ENCODE measurements at regions not wholly inside any gene's neighbourhood (a gene's known extent, or its start where the extent isn't known, plus 50 kb on each side); places are given as distances from the start of the nearest gene placed in this dataset.
"Not testable (repeated sequence)": the region's sequence is repeated elsewhere in the genome, so short reads cannot be mapped to it uniquely, and the experiment has no call there.

GRCh38 chr4:33911959-33912358 lies 2332.4 kb downstream of the ARAP2 start:
- DNase-seq, result no peak

DNA sequence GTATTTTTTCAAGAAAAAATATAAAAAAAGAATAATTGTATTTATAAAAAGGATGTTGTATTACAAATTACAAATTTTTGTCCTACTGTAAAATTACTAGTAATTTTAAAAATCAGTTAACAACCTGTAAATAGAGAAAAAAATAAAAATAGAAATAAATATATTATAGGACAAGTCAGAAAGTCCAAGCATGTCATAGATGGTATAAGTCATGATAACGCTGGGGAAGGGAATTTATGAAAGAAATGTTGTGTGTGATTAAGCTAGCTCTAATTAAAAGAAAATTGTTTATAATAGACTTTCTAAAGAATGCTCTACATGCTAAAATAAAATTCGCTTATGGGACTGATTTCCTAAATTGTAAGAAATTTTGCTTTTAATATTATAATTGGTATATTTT lies 2329.9 kb downstream of the ARAP2 start:
- no peak for DNase-seq

DNA sequence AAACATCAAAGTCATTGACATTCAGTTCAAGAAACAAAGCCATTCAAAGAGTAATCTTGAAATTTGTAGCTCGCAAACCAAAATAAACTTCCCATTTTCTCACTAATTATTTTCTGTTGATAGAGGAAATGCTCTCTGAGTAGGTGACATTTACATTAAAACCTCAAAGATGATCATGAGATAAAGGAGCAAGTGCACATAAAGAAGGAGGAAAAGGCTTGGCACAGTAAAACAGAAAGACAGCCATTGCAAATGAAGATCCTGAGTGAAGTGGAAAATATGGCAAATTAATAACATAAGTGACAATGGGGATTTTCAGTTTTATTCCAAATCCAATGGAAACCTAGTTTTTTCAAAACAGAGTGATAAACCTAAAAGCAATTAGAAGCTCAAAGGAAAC lies 2320.8 kb downstream of the ARAP2 start:
- no peak for DNase-seq

GRCh38 chr4:33924239-33924638 lies 2320.1 kb downstream of the ARAP2 start:
- DNase-seq, result peak; percentile 52

DNA sequence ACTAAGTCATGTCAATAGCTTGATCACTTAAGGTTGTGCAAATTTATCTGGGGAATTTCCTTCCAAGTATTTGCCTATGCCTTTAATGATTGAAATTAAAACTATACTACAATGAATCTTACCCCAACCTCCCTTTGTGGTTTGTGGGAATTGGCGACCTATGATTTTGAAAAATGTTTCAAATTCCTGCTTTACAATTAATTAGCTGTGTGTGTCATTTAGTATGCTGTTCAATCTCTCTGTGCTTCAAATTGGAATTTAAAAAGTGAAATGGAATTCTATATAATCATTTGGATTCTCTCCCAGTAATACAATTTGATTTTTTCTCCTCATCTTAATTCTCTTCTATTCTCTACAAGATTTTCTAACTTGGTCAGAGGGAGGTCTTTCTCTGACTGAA lies 2319.5 kb downstream of the ARAP2 start:
- no peak for DNase-seq

DNA sequence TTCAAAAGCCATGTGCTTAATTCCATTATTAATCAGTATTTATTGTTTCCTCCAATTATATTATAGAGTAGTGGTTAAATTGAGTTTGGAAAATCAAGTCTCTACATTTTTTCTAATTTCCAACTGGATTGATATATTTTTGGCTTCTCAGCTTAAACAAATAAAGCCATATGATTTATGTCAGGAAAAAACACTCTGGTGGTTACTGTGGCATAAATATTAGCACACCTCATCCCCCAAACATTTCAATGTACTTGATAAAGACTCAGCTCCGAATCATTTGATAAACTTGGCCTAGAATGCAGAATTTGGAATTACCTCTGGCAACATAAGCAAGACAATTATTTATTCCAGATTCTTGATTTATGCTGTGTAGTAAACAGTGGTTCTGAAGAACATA lies 2313.8 kb downstream of the ARAP2 start:
- DNase-seq, result no peak

- DNase-seq, result peak; percentile 3
These were observed 2313.3 kb downstream of the ARAP2 start for GRCh38 chr4:33931026-33931425.

DNA sequence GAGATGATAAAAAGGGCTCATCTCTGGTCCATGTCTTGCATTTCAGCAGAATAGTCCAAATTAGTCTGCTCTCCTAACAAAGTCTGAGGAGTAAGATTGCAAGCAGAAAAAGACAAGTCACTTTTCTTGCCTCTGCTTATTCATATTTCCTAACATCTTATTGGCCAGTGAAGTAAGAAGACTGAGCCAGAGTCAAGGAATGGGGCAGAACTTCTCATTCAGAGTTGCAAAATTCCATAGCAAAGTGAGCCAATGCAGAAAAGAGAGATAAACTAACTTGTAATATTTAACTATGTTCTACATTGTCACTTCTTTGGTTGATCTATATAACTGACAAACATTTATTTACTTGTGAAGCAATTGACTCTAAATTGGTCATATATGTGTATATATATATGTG lies 2304.0 kb downstream of the ARAP2 start:
- DNase-seq, result no peak

- DNase-seq, result peak; percentile 11
These were observed 2302.5 kb downstream of the ARAP2 start for GRCh38 chr4:33941854-33942253.

DNA sequence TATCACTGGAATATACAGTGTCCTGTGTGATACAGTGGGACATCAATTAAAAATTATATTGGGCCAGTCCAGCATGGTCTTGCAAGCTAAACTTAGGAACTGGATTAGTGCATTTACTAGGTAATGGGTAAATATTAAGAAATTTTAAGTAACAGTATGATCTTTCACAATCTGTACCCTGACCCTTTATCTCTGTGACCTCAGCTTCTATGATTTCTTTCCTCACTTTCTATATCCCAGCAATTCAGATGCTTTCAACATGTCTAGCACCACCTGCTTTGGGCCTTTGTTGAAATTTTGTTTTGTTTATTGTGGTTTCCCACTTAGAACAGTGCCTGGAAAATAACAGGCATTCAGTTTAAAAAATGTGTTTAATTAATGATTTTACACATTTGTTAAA lies 2295.4 kb downstream of the ARAP2 start:
- no peak for DNase-seq

GRCh38 chr4:33953848-33954247 lies 2290.5 kb downstream of the ARAP2 start:
- DNase-seq, result not testable (repeated sequence)

GRCh38 chr4:33954759-33955158 lies 2289.6 kb downstream of the ARAP2 start:
- no peak for DNase-seq

GRCh38 chr4:33959519-33959918 lies 2284.8 kb downstream of the ARAP2 start:
- DNase-seq, result no peak

DNA sequence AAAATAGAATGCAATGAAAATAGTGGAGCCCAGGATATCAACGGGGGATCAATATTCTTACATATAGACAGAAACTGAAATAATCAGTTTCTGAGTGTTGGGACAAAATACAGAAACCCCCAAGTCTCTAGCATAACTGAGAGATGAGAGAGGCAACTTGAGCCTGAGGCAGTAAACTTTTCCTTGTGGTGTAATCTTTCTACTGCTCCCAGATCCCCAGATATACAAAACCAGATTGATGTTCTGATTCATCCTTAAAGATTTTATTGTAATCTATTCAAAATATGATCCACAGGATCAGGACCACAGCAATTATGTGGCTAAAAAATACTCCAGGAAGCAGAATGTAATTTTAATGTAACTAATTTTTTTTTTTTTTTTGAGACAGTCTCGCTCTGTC lies 2282.6 kb downstream of the ARAP2 start:
- no peak for DNase-seq

DNA sequence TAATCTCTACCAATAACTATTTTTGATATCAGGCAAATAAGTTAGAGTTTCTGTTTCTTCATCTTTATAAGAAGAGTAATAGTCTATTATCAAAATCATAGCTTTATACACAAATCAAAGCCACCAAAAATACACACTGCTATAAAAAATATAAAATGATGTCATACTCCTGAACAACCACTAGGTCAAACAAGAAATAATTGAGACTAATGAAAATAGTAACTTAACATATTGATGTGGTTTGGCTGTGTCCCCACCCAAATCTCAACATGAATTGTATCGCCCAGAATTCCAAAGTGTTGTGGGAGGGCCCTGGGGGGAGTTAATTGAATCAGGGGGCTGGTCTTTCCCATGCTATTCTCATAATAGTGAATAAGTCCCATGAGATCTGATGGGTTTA lies 2277.5 kb downstream of the ARAP2 start:
- DNase-seq, result no peak

- no peak for DNase-seq
These were observed 2270.0 kb downstream of the ARAP2 start for GRCh38 chr4:33974270-33974669.

DNA sequence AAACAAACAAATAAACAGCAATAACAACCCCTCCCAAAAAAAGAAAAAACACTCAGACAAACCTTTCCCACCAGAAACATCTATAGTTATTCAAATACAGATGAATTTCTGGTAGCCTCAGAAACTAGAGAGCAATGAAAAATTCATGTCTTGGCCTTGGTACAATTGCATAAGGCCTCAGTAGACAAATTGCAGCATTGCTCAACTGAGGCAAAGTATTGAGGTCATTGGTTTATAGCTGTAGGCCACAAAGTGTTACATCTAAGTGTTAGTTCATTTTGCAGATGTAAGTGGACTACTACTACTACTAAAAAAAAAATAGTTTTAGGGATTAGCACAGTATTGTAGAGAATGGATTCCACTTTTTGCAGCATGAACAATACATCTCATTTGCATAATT lies 2268.3 kb downstream of the ARAP2 start:
- DNase-seq, result no peak

DNA sequence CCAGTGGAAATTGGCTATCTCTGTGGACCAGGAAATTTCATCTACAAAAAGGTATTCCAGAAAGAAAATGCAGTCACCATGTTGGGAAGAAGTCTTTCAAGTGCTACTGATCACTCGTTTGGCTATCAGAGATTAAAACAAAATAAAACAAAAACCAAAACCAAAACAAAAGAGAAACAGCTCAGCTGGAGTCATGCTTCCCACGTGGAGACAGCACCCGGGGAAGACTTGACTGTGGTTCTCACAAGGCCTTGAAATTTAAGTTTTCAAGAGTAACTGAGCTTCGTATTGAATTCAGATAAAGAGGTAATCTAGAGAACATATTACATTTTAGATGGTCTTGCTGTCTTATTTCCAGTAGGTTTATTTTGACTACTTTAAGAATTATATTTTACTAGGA lies 2264.5 kb downstream of the ARAP2 start:
- DNase-seq, result not testable (repeated sequence)

DNA sequence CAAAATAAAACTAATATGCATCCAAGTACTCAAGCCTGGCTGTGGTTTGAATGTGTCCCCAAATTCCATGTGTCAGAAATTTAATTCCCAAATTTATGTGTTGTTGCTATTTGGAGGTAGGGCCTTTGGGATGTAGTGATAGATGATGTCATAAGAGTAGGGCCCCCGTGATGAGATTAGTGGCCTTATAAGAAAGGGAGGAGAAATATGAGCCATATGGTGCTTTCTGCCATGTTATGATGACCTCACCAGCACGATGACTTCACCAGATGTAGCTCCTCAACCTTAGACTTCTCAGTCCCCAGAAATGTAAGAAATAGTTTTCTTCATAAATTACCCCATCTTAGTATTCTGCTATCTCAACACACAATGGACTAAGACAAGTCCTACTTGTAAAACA lies 2264.0 kb downstream of the ARAP2 start:
- DNase-seq, result no peak

- DNase-seq, result no peak
These were observed 2254.4 kb downstream of the ARAP2 start for GRCh38 chr4:33989820-33990443.

DNA sequence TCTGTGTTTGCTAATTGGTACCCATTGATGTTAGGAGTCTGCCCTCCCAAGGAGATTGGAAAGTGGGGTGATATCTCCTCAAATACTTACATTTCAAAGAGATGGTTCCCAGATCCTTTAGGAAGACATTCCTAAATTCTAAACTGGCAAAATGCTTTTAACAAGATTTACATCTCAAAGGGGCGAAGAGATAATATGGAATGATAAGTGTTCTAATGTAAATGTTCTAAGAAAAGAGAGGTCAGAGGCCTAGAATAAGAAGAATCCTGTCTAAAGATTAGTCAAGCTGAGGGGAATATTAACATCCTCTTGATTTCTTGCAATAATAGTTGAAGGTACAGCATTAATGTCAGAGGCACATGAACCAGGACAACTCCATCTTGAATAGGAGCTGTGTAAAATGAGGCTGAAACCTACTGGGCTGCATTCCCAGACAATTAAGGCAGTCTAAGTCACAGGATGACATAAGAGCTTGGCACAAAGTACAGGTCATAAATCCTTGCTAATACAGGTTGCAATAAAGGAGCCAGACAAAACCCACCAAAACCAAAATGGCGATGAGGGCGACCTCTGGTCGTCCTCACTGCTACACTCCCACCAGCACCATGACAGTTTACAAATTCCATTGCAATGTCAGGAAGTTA lies 2248.1 kb downstream of the ARAP2 start:
- no peak for DNase-seq

DNA sequence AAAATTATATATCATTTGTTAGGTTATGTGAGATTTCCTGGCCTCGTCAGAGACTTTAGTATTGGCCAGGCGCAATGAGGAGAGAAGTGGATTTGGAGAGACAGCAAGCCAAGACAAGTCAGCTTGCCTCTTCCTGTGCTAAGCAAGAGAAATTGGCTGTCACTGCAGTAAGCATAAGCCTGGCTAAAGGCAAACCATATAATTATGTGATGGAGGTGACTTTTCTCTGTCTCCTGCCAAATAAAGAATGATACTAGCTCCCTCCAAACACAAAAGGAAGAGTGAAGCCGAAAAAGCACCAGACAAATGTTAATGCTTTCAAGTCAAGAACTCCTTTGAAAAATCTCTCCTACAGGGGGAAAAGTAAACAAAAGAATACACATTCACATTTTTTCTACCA lies 2246.0 kb downstream of the ARAP2 start:
- DNase-seq, result no peak

- DNase-seq, result peak; percentile 56
These were observed 2244.0 kb downstream of the ARAP2 start for GRCh38 chr4:34000356-34000755.

DNA sequence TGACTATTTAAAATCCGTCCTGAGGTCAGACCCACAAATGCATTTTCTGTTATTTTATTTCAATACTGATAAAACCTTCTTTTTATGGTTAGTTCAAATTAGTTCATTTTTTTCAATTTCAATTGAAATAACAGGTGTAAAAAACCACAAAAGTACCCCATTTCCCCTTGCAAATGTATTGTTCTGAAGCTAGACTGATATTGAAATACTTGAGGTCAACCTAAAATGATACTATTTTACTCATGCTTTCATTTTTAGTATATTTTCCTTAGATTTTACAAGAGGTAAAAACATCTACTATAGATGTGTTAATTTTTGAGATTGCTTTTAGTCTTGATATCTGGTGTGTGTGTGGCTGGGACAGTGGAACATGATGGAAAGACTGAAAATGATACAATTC lies 2237.8 kb downstream of the ARAP2 start:
- DNase-seq, result not testable (repeated sequence)

GRCh38 chr4:34009951-34010350 lies 2234.4 kb downstream of the ARAP2 start:
- DNase-seq, result no peak

All from eye (tissue), 1 donor.